ENCODE measurements at regions not wholly inside any gene's neighbourhood (a gene's known extent, or its start where the extent isn't known, plus 50 kb on each side); places are given as distances from the start of the nearest gene placed in this dataset.

GRCh38 chr11:128298271-128298670, 289.1 kb downstream of the ETS1 start:
- DNase-seq, result no peak

DNA sequence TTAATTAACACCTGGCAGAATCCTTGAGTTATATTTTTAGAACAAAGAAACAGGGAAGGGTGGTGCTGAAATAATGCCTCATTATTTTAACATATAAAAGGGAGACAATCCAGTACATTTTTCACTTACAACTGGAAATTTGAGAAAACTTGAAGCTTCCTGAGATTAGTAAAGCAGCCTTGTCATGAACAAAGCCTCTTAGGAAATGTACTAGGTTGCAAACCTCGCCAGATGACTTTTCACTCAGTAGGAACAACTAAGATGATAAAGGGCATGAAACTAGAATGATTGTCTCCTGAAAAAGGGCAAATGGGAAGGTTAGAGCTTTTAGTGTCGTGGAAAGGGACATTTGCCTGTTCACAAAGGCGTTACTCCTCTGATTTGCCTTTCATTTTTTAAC, 289.6 kb downstream of the ETS1 start:
- no peak for DNase-seq

GRCh38 chr11:128297091-128297651, 290.2 kb downstream of the ETS1 start:
- DNase-seq, result peak; percentile 38

DNA sequence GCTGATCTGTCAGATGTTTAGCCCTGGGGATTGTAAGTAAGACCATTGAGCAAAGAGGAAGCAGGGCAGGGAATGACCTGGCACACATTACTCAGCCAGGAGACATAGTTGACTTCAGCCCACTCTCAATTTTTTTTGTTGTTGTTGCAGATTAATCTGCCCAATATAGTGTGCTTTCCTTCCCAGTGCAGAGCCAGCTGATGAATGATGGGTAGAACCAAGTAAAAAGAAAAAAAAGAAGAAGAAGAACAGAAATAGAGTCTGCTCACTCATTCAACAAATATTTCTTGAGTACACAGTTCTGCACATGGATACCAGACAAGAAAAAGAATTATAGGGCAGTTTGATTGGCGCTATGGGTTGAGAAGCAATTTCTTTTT, 292.7 kb downstream of the ETS1 start:
- no peak for DNase-seq

DNA sequence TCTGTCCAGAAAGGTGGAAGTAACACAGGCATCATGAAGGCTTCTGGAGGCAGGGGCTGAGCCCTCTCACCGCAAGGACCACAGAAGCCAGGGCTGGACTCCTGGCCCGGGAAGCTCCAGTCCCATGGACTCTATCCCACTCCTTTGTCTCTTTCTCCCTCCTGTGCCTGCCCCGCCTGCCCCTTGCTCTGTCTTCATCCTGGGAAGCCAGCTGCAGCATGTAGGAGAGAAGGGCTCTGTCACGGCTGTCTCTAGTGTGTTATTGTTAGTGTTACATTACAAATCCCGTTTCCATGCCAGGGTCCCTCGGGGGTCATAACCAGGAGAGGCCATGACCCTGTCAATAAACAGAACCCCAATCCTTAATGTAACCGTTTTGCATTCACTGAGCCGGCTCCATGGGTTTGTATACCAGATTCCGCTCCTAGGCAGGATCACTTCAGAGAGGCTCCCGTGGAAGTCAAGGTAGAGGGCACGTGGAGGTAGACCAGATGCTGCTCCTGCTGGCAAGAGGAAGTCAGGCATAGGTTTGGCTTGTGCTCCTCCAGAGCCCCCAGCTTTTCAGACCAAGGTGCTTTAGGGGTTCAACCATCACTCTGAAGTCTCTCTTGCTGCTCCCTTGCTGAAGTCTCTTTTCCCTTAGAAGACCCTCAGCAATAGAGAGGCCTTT, 293.2 kb downstream of the ETS1 start:
- DNase-seq, result no peak

GRCh38 chr11:128291835-128292234, 295.5 kb downstream of the ETS1 start:
- DNase-seq, result peak; percentile 64

DNA sequence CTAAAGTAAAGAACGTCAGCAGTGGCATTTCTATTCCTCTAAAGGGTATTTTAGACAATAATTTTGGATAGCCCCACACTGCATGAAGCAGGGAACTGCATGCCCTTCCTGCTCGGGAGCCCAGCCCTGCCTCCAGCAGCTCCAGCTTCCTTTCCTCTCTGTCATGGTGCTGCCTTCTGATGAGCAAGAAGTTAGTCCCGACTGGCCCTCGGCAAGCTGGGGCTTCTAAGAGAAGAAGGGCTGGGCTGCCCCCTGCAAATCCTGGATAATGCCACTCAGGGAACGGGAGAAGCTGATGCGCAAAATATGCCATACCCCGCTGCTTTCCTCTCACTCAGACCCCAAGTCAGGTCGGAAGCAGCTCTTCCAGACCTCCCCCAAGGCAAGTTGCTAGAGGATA, 296.4 kb downstream of the ETS1 start:
- no peak for DNase-seq

GRCh38 chr11:128290106-128290840, 297.1 kb downstream of the ETS1 start:
- DNase-seq, result peak; percentile 63

- no peak for DNase-seq
These were observed 298.3 kb downstream of the ETS1 start for GRCh38 chr11:128289048-128289447.

GRCh38 chr11:128288368-128288767, 299.0 kb downstream of the ETS1 start:
- DNase-seq, result no peak

- DNase-seq, result no peak
These were observed 302.0 kb downstream of the ETS1 start for GRCh38 chr11:128285321-128285720.

DNA sequence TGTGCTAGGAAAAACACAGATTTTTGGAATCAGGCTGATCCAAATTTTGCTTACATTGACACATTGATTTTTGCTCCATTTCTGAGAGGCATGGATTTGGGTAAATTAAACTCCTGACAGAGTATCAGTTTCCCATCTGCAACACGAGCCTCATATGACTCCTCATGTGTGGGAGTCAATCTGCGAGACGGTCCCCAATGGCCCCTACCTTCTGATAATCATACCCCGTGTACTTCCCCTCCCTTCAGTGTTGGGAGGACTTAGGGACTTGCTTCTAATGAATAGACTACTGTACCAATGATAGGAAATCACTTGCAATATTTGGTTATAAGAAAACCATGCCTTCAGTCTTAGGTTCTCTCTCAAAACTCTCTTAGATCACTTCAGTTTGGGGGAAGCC, 302.7 kb downstream of the ETS1 start:
- no peak for DNase-seq

DNA sequence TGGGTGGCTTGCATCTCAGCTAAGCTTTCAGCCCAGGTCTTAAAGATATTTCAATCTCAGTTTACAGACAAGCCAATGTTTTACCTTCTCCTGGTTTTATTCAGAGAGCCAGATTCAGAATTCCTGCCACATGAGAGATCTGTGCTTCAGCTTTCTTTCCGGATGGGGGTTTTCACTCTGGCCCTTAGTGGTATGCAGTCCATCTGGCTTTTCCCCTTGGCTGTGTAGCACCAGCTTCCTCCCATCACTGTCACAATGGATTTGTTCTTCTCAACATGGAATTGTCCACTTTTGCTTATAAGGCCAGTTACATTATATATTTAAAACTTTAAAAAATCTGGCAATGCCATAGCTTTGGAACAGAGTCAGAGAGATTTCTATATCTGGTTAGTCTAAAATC, 303.9 kb downstream of the ETS1 start:
- no peak for DNase-seq

DNA sequence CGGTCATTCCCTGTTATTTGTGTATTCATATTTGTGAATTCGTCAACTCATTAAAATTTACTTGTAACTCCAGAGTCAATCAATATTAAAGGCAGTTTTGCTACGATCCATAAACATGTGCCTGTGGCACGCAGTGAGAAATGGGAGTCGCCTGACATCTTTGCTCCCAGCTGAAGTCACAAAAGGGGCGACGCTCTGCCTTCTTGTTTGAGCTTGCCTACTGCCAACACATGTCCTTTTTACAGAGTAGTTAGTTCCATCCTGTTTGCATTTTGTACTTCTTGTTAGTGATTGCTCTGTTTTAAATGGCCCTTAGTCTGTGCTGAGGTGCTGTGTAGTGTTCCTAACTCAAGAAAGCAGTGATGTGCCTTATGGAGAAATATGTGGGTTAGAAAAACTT, 305.3 kb downstream of the ETS1 start:
- DNase-seq, result no peak

DNA sequence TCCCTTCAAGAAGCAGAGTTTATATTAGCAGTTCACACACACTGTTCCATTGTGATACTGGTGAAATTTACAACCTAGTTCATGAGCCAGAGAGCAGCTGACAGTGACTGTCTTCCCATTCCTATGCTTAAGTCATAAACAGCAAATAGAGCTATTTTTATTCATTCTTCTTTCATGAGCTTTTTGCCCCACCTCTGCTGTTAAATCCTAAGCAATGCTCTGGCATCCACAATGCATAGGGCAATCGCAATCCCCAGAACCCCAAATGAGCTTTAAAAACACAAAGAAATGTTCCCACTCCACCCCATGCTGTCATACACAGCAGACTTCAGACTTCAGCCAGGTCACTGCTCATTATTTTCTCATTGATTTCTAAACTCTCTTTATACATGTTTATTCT, 307.5 kb downstream of the ETS1 start:
- no peak for DNase-seq

DNA sequence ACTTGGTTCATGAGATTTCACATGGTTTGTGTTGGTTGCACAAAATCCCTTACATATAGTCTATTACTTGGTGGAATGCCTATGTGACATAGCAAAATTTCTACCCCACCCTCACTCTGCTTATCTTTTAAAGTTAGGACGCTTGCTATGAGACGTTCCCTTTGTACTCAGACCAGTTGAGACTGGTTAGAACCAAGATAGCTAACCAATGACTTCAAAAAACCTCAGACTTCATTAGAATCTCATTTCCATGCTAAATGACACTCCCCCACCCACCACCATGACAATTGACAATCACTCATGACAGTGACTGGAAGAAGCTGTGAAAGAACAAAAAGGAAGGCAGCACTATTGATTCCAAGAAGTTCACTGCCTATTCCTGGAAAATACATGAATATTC, 313.6 kb downstream of the ETS1 start:
- no peak for DNase-seq

DNA sequence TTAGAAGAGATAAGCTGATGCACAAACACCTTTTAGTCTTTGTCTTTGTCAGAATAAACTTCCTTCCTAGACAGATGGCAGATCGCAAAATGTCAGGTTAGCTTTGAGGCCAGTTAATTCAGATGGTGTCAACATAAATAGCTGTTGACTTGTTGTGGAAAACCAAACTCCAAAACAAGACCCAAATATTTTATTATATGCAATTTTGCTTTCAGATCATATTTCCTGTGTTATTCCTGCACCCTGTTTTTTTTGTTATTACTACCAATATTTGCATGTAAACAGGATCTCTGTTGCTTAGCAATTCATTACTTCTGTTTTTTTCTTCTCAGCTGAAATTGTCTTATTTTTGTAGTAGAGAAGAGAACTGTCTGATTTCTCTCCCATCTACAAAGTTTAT, 316.0 kb downstream of the ETS1 start:
- DNase-seq, result no peak

DNA sequence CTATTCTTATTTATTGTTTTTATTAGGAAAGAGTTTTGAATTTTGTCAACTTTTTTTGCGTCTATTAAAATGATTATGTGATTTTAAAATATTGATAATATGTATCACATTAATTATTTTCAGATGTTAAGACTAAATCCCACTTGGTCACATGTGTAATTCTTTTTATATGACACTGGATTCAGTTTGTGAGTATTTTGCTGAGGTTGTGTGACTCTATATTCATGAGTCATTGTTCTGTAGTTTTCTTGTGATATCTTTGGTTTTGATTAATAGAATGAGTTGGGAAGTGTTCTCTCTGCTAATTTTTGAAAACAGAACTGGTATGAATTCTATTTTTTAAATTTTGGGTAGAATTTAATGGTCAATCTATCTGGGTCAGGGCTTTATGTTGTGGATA, 317.9 kb downstream of the ETS1 start:
- DNase-seq, result no peak

GRCh38 chr11:128266893-128267292, 320.5 kb downstream of the ETS1 start:
- DNase-seq, result no peak

GRCh38 chr11:128262463-128263345, 324.7 kb downstream of the ETS1 start:
- no peak for DNase-seq

DNA sequence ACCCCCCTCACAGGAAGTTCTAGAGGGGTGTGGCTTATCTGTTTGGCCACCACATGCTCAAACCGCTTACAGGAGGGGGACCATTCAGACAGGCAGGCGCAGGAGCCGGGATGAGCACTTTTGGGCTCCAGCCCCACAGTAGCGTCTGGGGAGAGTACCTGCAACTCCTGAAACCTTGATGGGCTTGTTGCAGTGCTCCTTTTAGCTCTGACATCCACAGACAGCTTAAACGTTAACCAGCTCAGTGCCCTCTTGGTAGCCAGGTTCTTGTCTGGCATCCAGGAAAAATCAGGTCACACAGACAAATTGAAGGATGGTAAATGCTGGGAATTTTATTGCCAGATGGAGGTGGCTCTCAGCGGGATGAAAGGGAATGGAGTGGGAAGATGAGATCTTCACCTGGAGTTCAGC, 326.3 kb downstream of the ETS1 start:
- DNase-seq, result no peak

- no peak for DNase-seq
These were observed 327.0 kb downstream of the ETS1 start for GRCh38 chr11:128260398-128260797.

GRCh38 chr11:128259816-128260215, 327.5 kb downstream of the ETS1 start:
- no peak for DNase-seq

DNA sequence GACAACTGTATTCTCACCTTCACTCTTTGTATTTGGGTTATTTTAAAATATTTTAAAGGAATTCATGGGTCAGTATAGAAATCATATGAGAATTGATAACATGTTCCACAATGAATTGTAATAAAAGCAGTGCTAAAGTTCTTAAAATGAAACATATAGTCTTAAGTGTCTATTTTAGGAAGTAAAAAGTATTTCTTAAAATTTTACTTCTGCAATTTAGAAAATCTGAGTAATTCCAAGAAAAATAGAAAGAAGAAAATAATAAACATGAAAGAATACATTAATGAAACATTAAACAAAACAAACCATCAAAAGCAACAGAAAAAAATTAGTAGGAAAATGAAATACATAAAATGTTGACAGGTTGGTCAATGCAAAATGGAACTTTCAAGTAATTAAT, 332.4 kb downstream of the ETS1 start:
- no peak for DNase-seq
